HG03521 (cell line): ENCODE measurements at regions not wholly inside any gene's neighbourhood (a gene's known extent, or its start where the extent isn't known, plus 50 kb on each side); places are given as distances from the start of the nearest gene placed in this dataset.
"Not testable (repeated sequence)": the region's sequence is repeated elsewhere in the genome, so short reads cannot be mapped to it uniquely, and the experiment has no call there.

Experiments used
- ATAC-seq: cut with Tn5 transposase; IDR thresholded peaks from one replicate; pipeline ENCODE4 v1.9.1; 2021; ENCODE audit warnings: mild to moderate bottlenecking, moderate library complexity; ENCODE audit not compliant: unreplicated experiment

DNA sequence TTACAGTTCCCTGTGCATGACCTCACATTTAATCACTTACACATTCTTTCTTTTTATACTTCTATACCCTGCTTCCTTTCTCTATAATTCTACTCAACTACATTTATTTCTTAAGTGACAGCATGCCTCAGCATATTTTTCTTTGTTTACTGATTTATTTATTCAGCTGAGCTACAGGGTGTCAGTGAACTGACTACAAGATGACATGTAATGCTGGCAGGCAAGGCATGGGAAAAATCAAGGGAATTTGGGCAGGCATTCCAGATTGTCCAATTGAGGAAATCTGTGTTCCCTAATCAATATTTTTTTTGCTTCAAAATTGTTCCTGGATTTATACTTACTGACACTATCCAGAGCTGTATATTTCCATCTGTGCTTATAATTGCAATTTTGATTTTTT lies 875.5 kb downstream of the C4orf33 start:
- ATAC-seq, result no peak

DNA sequence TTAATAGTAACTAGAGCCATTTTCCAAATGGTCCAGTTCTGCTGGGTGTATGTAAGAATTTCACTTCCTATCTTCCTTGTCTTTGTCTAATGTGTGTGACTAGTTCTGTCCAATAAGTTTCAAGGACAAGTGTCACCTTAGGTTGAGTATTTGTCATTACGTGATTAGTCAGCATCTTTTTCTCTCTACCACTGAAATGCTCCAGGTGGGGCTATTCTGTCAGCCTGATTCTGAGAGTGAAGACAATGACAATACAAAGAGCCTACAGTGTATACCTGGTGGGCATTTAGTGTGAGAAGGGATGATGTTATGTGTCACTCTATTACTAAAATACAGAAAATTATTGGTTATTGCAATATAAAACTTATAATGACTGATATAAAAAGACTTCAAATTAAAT lies 876.3 kb downstream of the C4orf33 start:
- no peak for ATAC-seq

DNA sequence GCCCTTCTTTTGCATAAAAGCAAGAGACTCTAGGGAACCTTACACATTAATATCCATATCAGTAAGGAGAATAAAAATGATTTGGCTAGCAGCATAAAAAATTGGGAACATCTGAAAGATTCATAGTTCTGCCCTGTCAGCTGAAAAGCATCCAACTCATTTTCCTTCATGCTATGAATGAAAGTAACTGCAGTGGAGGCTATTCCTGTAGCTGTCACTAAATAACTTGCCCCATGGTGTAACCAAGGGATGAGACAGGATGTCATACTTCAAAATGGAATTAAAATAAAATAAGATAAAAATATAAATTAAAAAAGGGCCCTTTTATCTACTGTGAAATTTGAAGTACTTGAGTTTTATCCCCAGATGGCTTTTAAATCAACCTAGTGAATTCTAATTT lies 878.8 kb downstream of the C4orf33 start:
- no peak for ATAC-seq

DNA sequence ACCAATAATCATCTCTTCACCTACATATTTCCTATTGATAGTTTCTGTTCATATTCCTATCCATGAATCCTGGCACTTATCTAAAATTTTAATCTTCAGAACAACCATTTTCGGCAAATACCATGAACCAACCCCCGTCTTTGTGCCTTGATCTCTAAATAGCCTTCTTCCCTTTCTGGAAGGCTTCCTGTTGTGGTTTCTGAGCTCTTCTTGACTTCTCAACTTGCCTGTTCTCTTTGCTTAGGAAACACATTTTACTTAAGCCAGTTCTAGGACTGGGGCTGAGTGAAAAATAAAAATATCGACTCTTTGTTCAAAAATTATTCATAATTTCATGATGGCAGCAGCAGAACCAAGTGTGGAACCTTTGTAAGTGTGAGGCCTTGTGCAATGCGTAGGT lies 882.4 kb downstream of the C4orf33 start:
- ATAC-seq, result no peak

DNA sequence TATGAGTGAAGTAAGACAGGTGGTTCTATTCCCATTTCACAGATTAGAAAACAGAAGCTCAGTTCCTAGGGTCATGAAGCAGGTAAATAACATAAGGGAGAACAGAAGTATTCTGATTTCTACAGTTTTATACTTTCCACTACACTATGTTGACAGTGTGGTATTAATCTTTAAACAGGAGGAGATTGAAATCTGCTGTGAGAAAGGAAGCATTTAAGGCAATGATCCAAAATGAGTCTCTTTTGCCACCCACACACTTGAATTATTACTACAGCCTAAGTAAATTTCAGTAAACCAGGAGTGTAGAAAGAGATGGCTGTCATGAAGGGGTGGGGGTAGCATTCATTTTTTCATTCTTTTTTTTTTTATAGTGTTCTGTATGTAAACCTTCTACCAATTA lies 893.0 kb downstream of the C4orf33 start:
- no peak for ATAC-seq

DNA sequence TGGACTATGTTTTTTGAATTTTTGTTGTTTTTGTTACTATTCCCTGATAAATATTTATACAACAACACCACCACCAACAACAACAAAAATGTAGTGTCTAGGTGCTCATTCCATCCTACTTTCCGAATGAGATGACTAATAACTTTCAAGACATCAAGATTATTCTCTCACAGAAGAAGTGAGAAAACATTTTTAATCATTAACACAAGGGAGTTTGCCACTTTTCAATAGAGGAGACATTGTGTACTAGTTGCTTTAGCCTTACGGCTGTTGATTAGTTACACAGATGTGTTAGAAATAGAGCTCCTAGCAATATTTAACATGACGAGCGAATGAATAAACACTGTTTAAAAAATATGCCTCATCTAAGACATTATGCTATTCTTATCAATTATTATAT lies 898.8 kb downstream of the C4orf33 start:
- ATAC-seq, result no peak

DNA sequence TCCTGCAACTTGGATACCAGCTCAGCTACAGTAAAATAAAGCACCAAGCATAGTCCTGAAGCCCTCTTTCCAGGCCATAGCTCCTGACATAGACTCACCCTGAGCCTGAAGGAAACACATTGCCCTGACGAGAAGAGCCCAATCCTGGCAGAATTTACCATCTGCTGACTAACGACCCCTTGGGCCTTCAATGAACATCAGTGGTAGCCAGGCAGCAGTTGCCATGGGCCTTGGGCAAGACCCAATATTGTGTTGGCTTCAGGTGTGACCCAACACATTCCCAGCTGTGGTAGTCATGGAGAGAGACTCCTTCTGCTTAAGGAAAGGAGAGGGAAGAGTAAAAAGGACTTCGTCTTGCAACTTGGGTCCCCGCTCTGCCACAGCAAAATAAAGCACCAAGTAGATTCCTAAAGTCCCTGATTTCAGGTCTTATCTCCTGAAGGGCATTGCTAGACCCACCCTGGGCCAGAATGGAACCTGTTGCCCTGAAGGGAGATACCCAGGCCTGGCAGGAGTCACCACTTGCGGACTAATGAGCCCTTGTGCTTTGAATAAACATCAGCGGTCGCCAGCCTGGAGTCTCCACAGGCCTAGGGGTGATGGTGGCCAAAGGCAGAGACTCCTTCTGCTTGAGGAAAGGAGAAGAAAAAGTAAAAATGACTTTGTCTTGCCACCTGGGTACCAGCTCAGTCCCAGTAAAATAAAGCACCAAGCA lies 902.6 kb downstream of the C4orf33 start:
- no peak for ATAC-seq

DNA sequence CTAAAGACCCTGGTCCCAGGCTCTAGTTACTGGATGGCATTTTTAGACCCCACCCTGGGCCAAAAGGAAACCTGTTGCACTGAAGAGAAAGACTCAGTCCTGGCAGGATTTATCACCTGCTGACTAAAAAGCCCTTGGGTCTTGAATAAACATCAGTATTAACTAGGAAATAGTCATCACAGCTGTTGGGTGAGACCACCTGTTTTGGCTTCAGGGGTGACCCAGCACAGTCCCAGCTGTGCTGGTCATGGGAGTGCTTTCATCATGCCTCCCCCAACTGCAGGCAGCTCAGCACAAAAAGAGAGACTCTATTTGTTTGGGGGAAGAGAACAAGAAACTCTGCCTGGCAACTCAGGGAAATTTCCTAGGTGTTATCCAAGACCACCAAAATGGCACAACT lies 903.2 kb downstream of the C4orf33 start:
- ATAC-seq, result no peak

DNA sequence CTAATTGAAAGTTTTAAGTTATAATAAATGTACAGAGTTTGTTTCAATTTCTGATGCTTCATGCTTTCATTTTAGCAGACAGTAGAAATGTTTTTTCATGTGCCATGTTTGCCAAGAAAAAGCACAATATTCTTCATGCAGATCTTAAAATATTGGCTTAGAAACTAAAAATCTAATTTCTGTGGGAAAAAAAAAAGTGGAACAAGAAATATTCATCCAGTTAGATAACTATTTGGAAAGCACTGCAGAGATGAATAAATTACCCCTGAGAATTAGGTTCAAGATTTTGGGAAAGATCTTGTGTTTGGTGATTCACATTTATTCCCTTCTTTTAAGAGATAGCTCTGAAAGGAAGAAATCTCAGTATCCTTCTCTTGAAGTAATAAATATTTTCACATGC lies 912.5 kb downstream of the C4orf33 start:
- no peak for ATAC-seq

DNA sequence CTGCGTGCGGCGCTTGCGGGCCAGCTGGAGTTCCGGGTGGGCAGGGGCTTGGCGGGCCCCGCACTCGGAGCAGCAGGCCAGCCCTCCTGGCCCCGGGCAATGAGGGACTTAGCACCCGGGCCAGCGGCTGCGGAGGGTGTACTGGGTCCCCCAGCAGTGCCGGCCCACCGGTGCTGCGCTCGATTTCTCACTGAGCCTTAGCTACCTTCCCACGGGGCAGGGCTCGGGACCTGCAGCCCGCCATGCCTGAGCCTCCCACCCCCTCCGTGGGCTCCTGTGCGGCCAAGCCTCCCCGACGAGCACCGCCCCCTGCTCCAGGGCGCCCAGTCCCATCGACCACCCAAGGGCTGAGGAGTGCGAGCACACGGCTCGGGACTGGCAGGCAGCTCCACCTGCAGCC lies 916.9 kb downstream of the C4orf33 start:
- not testable (repeated sequence) for ATAC-seq

DNA sequence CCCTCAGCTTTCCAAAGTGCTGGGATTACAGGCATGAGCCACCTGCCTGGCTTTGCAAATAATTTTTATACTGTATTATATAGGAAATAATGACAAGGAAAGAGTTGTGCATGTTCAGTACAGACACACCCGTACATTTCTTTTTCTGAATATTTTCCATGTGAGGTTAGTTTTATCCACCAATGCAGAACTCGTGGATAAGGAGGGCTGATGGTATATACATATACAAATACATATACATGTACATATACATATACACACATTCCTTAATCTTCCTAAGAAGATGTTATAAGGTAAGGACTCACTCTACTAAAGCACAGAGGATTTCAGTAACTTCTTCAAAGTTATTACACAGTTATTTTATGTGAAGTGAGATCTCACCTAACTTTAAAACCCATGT lies 925.8 kb downstream of the C4orf33 start:
- no peak for ATAC-seq

DNA sequence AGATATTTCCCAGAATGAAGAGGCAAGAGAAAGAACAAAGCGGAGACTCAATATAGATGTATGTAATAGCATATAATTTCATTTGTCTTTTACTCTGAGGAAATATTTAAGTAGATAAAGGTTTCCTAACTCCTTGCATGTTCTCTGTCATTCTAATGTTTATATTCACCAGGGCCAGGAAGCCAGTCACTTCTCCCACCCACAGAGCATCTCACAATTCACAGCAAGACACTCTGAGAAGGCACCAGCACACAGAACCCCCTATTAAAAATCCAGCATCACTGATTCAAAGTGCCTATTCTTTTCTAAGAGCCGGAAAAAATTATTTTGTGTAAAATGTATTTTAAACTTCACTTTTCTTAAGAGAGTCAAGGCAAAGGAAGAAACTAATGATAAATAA lies 927.1 kb downstream of the C4orf33 start:
- no peak for ATAC-seq

DNA sequence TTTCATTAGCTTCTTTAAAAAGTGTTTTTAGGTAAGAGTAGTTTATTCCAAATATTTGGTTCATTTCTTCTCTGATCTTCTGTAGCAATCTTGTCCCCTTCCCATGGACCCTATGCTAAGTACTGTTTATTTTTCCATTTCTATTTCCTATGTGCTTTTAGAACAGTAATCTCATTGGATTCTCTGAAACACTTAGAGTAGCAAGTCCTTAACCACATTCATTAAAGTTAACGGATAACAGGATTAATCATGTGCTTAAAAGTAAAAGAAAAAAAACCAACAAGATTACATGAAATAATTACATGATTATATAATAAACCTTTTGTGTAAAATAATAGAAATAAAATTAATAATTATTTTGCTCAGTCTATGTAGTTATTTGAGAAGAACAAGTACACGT lies 929.7 kb downstream of the C4orf33 start:
- ATAC-seq, result no peak

DNA sequence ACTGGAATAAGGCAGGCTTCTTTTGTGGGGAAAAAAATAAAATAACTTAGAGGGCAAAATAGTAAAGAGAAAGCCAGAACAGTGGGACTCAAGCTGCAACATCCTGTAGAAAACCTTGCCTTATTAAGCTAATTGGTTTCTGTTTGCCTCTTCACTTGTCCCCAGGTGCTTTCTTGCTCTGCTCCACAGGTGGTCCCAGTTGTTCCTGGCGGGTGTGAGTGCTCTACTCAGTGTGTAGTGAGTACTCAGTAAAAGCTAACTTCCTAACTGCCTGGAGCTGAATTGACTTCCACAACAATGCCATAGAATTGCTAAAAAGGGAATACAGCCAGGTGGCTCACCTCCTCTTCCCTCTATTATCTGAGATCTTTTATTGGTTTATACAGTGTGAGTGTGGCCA lies 930.2 kb downstream of the C4orf33 start:
- ATAC-seq, result no peak

DNA sequence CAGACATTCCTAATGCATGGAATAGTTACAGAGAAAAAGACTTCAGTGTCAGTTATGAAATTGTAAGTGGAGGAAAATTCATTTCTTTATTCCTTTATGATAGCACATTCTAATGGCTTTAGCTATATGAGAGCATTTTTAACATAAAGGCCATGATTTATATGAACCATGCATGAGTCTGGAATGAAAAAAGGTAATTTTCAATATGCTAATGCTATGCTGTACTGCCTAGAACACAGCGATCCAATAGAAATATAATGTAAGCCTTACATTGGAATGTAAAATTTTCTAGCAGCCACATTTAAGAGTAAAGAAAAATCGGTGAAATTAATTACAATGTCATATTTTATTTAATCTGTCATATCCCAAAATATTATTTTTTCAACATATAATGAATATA lies 932.0 kb downstream of the C4orf33 start:
- ATAC-seq, result no peak

DNA sequence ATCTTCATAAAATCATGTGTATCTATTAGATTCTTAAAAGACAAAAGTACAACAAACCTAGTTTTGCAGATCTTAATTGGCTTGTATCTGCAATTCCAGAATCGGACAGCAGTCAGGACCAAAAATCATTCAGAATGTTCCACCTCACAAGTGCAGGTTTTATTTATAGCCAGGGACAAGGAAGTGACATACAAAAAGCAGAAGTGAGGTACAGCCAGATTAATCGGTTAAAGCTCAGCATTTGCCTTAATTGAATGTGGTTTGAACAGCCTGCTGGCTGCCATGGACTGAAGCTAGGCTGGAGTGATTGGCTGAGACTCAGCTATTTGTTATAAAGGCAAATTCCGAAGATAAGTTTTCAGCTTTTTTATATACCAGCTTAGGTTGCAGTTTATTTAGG lies 932.6 kb downstream of the C4orf33 start:
- peak; percentile 78 for ATAC-seq

DNA sequence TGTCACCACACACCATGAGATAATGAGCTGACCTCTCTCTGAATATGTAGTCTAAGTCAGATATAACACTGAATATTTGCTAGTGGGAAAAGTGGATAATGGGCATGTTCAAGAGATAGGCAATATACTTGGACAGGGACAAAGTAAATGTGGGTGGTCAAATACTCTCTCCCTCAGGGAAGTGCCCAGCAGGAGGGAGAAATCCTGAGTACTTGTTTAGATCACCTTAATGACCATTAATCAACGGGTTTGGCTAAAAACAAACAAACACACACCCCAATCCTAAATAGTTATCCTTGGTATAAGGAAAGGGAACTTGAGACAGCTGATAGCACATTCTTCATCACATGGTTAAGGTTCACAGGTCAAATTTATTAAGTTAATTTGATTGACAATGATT lies 933.5 kb downstream of the C4orf33 start:
- no peak for ATAC-seq

DNA sequence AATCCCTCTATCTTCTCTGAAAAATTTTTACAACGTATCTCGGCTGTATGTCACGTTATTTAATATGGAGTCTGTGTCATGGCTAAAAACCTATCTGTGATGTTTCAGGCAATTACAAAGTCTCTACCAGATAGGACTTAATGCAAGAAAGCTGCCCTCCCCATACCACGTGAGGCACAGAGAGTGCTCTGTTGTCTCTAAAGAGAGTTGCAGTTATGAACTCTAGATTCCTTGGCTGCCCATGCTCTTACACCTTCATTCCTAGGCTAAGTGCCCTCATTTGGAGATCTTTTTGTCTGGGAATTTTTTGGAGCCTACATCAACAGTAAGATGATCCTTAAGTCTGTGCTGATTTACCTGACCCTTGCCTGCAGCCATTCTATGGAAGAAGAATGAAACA lies 935.9 kb downstream of the C4orf33 start:
- ATAC-seq, result no peak

DNA sequence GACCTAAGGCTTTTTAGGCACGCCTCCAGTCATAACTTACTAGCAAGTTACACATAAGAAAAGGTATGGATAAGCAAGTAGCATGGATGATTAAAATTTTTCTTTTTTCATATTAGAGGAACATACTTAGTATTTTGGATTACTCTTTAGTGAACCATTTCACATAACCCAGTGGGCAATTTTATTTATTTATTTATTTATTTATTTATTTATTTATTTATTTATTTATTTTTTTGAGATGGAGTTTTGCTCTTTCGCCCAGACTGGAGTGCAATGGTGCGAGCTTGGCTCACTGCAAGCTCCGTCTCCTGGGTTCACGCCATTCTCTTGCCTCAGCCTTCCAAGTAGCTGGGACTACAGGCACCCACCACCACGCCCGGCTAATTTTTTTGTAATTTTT lies 937.7 kb downstream of the C4orf33 start:
- ATAC-seq, result not testable (repeated sequence)

DNA sequence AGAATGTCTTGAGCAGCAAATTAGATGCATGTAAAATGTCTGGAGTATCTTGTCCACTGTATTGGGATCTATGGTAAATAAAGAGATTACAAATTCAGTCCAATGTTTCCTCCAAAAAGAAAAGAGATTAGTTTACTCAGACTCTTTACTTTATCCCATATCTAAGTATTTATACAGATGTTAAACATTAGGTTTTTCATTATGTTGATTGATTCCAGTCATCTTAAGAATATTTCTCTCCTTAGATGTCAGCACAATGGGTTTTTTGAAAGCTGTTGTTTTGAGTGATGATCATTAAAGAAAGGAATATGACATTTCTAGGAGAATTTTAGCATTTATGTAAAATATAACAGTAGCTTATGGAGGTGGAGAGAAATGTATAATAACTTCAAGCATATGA lies 938.9 kb downstream of the C4orf33 start:
- no peak for ATAC-seq

DNA sequence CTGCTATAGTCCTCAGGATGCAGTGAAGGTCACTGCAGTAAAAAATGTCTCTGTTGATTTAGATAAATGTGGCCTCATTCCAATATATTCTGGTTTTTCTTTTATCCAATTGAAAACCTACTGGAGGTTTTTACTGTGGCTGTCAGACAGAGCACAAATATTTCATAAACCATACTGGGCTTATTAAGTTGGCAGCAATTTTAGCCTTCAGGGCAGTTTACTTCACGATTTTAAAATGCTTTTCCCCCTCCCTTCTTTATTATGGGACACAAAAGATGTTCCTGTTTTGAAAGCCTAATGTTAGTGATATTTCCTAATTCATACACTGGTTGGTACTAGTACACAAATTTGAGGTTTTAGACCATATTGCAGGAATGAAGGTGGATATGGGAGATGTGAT lies 939.4 kb downstream of the C4orf33 start:
- ATAC-seq, result no peak

DNA sequence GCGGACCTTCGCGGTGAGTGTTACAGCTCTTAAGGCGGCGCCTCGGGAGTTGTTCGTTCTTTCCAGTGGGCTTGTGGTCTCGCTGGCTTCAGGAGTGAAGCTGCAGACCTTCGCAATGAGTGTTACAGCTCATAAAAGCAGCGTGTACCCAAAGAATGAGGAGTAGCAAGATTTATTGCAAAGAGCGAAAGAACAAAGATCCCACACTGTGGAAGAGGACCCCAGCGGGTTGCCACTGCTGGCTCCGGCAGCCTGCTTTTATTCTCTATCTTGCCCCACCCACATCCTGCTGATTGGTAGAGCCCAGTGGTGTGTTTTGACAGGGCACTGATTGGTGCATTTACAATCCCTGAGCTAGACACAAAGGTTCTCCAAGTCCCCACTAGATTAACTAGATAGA lies 941.9 kb downstream of the C4orf33 start:
- not testable (repeated sequence) for ATAC-seq

DNA sequence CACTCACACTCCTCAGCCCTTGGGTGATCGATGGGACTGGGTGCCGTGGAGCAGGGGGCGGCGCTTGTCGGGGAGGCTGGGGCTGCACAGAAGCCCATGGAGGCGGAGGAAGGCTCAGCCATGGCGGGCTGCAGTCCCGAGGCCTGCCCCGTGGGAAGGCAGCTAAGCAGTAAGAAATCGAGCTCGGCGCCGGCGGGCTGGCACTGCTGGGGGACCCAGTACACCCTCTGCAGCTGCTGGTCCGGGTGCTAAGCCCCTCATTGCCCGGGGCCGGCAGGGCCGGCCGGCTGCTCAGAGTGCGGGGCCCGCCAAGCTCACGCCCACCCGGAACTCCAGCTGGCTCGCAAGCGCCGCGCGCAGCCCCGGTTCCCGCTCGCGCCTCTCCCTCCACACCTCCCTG lies 942.6 kb downstream of the C4orf33 start:
- ATAC-seq, result not testable (repeated sequence)
